Lower lobe of right lung (tissue), 2 donors: ENCODE measurements at regions not wholly inside any gene's neighbourhood (a gene's known extent, or its start where the extent isn't known, plus 50 kb on each side); places are given as distances from the start of the nearest gene placed in this dataset.

Experiments used
- ATAC-seq, 2 donors: fragments of 200-7000 bp; cut with Tn5 transposase; one replicate each; pipeline ENCODE4 v1.9.1; 2020 to 2022; ENCODE audit warnings: mild to moderate bottlenecking in 2 of 2, moderate library complexity in 2 of 2
- DNase-seq: peaks from one replicate; pipeline ENCODE4 v3.0.0-alpha.2; 2020
- H3K27ac ChIP-seq: fragments of 200-600 bp; one replicate; pipeline ENCODE4 v1.8.0; 2022
- H3K27me3 ChIP-seq: fragments of 200-600 bp; one replicate; pipeline ENCODE4 v1.8.0; 2022; ENCODE audit warnings: low read depth
- H3K36me3 ChIP-seq: fragments of 200-600 bp; one replicate; pipeline ENCODE4 v1.8.0; 2022; ENCODE audit warnings: mild to moderate bottlenecking
- H3K4me1 ChIP-seq: fragments of 200-600 bp; one replicate; pipeline ENCODE4 v1.8.0; 2022
- H3K4me3 ChIP-seq: fragments of 200-600 bp; one replicate; pipeline ENCODE4 v1.8.0; 2022; ENCODE audit warnings: mild to moderate bottlenecking
- H3K9me3 ChIP-seq: fragments of 200-600 bp; one replicate; pipeline ENCODE4 v1.8.0; 2022
- CTCF ChIP-seq: fragments of 200-600 bp; IDR thresholded peaks from one replicate; pipeline ENCODE4 v1.8.0; 2022; ENCODE audit warnings: antibody characterized with exemption, mild to moderate bottlenecking
- intact Hi-C: fragments of 100-400 bp; cut with DNase I; formaldehyde crosslinking; loops from one replicate; pipeline ENCODE4 v1.11.0; 2022
- donor health status: DM: no; HTN: yes; CAD: no; lungs with severe emphysema.

DNA sequence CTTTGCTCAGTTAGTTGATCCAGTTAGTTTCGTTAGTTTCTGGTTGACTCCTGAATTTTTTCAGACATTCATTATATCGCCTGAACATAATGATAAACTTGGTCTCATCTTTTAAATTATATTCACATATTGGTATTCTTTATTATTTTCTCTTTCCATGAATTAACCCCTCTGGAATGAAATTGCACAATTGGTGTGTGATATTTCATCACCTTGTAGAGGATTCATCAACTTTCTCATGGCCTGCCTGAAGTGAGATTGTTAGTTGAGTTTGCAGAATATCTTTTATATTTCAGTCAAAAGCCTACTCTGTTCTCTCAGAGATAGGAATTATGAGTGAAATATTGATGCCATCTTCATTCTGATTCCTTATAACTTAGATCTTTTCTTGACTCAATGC, 1160.6 kb upstream of the AGA start:
- Histone ChIP-seq H3K4me1 (no peaks in the 10 kb centered on the region), H3K9me3 (no peaks in the 10 kb centered on the region), H3K27me3 (no peaks in the 10 kb centered on the region), H3K36me3 (no peaks in the 10 kb centered on the region), H3K27ac (no peak overlapping the region), H3K4me3 (no peak overlapping the region)
- DNase-seq (no peak), ATAC-seq (no peak)
- TF ChIP-seq CTCF: no peak
- intact Hi-C loops: no loop called here

- Histone ChIP-seq H3K4me3 (no peak overlapping the region), H3K9me3 (no peaks in the 10 kb centered on the region), H3K27me3 (no peaks in the 10 kb centered on the region), H3K27ac (no peak overlapping the region), H3K36me3 (no peaks in the 10 kb centered on the region), H3K4me1 (no peaks in the 10 kb centered on the region)
- TF ChIP-seq CTCF: no peak
- DNase-seq: no peak
- ATAC-seq: no peak
- intact Hi-C loops: no loop called here
These were observed 1168.8 kb upstream of the AGA start for GRCh38 chr4:178611062-178611461.

DNA sequence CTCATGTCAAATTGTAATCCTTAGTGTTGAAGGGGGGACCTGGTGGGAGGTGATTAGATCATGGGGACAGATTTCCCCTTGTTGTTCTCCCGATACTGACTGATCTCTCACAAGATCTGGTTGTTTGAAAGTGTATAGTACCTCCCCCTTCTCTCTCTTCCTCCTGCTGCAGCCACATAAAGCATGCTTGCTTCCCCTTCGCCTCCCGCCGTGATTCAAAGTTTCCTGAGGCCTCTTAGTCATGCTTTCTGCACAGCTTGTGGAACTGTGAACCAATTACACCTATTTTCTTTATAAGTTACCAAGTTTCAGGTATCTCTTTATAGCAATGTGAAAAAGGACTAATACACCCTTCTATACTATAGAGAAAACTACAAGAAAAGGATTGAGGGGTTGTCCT, 1170.5 kb upstream of the AGA start:
- no peaks in the 10 kb centered on the region for H3K4me1 ChIP-seq
- H3K27me3 ChIP-seq: no peaks in the 10 kb centered on the region
- H3K27ac ChIP-seq: no peak overlapping the region
- no peaks in the 10 kb centered on the region for H3K36me3 ChIP-seq
- H3K9me3 ChIP-seq: no peaks in the 10 kb centered on the region
- H3K4me3 ChIP-seq: no peak overlapping the region
- DNase-seq: no peak
- no peak for ATAC-seq
- TF ChIP-seq CTCF: no peak
- intact Hi-C loops: no loop called here

GRCh38 chr4:178632415-178632814, 1190.2 kb upstream of the AGA start:
- intact Hi-C loops: no loop called here
- no peak overlapping the region for H3K4me3 ChIP-seq
- no peaks in the 10 kb centered on the region for H3K36me3 ChIP-seq
- H3K4me1 ChIP-seq: no peaks in the 10 kb centered on the region
- TF ChIP-seq CTCF: no peak
- DNase-seq (no peak), ATAC-seq (no peak)
- no peaks in the 10 kb centered on the region for H3K9me3 ChIP-seq
- no peak overlapping the region for H3K27ac ChIP-seq
- H3K27me3 ChIP-seq: no peaks in the 10 kb centered on the region

DNA sequence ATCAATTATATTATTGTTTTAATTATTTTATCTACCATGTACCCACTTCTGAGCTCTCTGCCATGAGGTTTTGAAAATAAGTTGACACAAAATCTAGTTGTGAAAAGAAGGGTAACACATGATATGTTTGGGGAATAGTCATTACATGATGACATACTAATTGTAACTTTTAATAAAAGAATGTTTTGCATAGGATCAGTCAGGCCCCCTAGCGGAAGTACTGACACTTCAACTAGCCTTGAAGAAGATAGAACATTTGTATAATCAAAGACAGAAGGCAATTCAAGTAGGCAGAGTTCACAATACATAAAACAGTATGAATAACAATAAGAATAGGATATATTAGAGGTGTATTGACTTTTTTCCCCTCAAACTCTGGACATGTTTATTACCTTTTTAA, 1191.0 kb upstream of the AGA start:
- ATAC-seq (no peak), DNase-seq (no peak)
- no peaks in the 10 kb centered on the region for H3K4me1 ChIP-seq
- H3K27me3 ChIP-seq: no peaks in the 10 kb centered on the region
- no peaks in the 10 kb centered on the region for H3K9me3 ChIP-seq
- no peak overlapping the region for H3K27ac ChIP-seq
- H3K4me3 ChIP-seq: no peak overlapping the region
- intact Hi-C loops: no loop called here
- H3K36me3 ChIP-seq: no peaks in the 10 kb centered on the region
- no peak for TF ChIP-seq CTCF

DNA sequence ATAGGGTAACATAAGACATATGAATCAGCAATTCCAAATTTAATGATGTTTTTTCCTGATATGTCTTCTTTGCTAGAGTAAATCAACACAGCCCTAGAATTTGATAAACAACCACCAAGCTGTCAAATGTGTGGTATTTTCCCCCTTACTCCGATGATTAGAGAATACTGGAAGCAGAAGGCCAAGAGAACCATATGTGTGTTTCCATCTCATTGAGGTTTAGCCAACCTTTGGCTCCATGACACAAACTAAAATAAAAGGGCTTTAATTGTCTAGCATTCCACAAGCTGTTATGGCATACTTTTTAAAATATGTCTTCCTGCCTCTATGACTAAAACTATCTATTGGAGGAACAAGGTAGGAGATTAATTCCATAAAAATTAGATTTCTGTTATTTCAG, 1222.4 kb upstream of the AGA start:
- H3K27me3 ChIP-seq: no peaks in the 10 kb centered on the region
- ATAC-seq (no peak), DNase-seq (no peak)
- TF ChIP-seq CTCF: no peak
- H3K9me3 ChIP-seq: no peaks in the 10 kb centered on the region
- no peak overlapping the region for H3K27ac ChIP-seq
- no peaks in the 10 kb centered on the region for H3K36me3 ChIP-seq
- H3K4me3 ChIP-seq: no peak overlapping the region
- intact Hi-C loops: no loop called here
- no peaks in the 10 kb centered on the region for H3K4me1 ChIP-seq
